ENCODE measurements at regions not wholly inside any gene's neighbourhood (a gene's known extent, or its start where the extent isn't known, plus 50 kb on each side); places are given as distances from the start of the nearest gene placed in this dataset.
"Not testable (repeated sequence)": the region's sequence is repeated elsewhere in the genome, so short reads cannot be mapped to it uniquely, and the experiment has no call there.

GRCh38 chr11:90700789-90701439 is 478.1 kb upstream of the CHORDC1 start:
- H3K4me1 ChIP-seq = no peaks in the 10 kb centered on the region
- intact Hi-C loops (cut with DNase I; ENCODE audit: low total_unique reads) (no loop called here), in situ Hi-C loops (cut with MboI; ENCODE audit: low sequenced_read_pairs in 4 of 4) (no loop called here)
- no peak overlapping the region for H3K4me3 ChIP-seq
- ATAC-seq (no peak), DNase-seq (no peak)
- no peak overlapping the region for H3K27ac ChIP-seq
- H3K9me3 ChIP-seq = no peaks in the 10 kb centered on the region
- TF ChIP-seq, protein P1, sequence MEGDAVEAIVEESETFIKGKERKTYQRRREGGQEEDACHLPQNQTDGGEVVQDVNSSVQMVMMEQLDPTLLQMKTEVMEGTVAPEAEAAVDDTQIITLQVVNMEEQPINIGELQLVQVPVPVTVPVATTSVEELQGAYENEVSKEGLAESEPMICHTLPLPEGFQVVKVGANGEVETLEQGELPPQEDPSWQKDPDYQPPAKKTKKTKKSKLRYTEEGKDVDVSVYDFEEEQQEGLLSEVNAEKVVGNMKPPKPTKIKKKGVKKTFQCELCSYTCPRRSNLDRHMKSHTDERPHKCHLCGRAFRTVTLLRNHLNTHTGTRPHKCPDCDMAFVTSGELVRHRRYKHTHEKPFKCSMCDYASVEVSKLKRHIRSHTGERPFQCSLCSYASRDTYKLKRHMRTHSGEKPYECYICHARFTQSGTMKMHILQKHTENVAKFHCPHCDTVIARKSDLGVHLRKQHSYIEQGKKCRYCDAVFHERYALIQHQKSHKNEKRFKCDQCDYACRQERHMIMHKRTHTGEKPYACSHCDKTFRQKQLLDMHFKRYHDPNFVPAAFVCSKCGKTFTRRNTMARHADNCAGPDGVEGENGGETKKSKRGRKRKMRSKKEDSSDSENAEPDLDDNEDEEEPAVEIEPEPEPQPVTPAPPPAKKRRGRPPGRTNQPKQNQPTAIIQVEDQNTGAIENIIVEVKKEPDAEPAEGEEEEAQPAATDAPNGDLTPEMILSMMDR (IDR thresholded peaks at IDR 0.05 in 4 of 5, conservative IDR thresholded peaks at IDR 0.05 in 1 of 5) = no peak
- TF ChIP-seq POLR2A (IDR thresholded peaks at IDR 0.05) = no peak
- no peaks in the 10 kb centered on the region for H3K36me3 ChIP-seq
- H3K27me3 ChIP-seq = no peaks in the 10 kb centered on the region

DNA sequence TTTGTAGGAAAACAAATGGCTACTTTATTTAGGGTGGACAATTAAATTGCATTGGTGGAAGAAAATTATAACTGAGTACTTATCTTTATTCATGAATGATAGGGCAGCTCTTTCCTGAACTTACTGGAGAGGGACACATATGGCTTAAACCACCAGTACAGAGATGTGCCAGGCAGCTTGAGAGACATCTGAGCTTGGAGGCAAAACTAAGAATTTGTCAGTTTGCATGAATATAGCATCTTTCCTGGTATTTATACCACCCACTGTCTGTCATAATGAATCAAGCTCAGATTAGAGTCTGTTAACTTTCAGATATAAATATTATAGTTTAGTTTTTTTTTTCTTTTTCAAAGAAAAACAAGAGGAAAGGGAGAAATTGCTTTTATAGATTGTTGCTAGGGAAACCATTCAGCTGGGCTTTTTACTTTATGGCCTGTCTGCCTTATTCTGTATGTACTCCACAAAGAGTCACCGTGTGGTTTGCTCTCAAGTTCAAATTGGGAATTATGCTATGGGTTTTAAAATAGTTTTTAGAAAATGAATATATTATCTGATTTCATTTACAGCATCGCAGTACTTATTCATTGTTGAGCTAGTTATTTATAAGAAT is 477.0 kb upstream of the CHORDC1 start:
- no peak overlapping the region for H3K4me3 ChIP-seq
- H3K4me1 ChIP-seq = no peaks in the 10 kb centered on the region
- intact Hi-C loops (cut with DNase I; ENCODE audit: low total_unique reads) (no loop called here), in situ Hi-C loops (cut with MboI; ENCODE audit: low sequenced_read_pairs in 4 of 4) (no loop called here)
- DNase-seq = no peak
- TF ChIP-seq POLR2A (IDR thresholded peaks at IDR 0.05) = no peak
- TF ChIP-seq, protein P1 (IDR thresholded peaks at IDR 0.05 in 4 of 5, conservative IDR thresholded peaks at IDR 0.05 in 1 of 5) = no peak
- H3K36me3 ChIP-seq = no peaks in the 10 kb centered on the region
- no peaks in the 10 kb centered on the region for H3K27me3 ChIP-seq
- ATAC-seq = no peak
- H3K27ac ChIP-seq = no peak overlapping the region
- no peaks in the 10 kb centered on the region for H3K9me3 ChIP-seq

- ATAC-seq (no peak), DNase-seq (no peak)
- TF ChIP-seq POLR2A (IDR thresholded peaks at IDR 0.05) = no peak
- TF ChIP-seq, protein P1 (IDR thresholded peaks at IDR 0.05 in 4 of 5, conservative IDR thresholded peaks at IDR 0.05 in 1 of 5) = no peak
- in situ Hi-C loops (cut with MboI; ENCODE audit: low sequenced_read_pairs in 4 of 4) = no loop called here
- intact Hi-C loops (cut with DNase I; ENCODE audit: low total_unique reads) = no loop called here
- Histone ChIP-seq H3K27me3 (no peaks in the 10 kb centered on the region), H3K27ac (no peak overlapping the region), H3K36me3 (no peaks in the 10 kb centered on the region), H3K9me3 (no peaks in the 10 kb centered on the region), H3K4me3 (no peak overlapping the region), H3K4me1 (no peaks in the 10 kb centered on the region)
These were observed 475.4 kb upstream of the CHORDC1 start for GRCh38 chr11:90698238-90698637.

DNA sequence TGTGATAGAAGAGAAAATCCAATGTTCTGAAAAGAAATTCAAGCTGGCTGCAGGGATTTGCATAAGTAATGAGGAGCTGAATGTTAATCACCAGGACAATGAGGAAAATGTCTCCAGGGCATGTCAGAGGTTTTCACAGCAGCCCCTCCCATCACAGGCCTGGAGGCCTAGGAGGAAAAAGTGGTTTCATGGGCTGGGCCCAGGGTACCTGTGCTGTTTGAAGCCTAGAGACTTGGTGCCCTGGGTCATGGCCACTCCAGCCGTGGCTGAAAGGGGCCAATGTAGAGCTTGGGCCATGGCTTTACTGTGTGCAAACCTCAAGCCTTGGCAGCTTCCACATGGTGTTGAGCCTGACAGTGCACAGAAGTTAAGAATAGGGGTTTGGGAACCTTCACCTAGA is 452.6 kb upstream of the CHORDC1 start:
- DNase-seq; intact Hi-C loops (cut with DNase I; ENCODE audit: low total_unique reads); in situ Hi-C loops (cut with MboI; ENCODE audit: low sequenced_read_pairs in 4 of 4): not testable (repeated sequence)

GRCh38 chr11:90669094-90669493 is 446.2 kb upstream of the CHORDC1 start:
- Histone ChIP-seq H3K27me3 (no peaks in the 10 kb centered on the region), H3K36me3 (no peaks in the 10 kb centered on the region), H3K9me3 (no peaks in the 10 kb centered on the region), H3K4me1 (no peaks in the 10 kb centered on the region), H3K27ac (no peak overlapping the region), H3K4me3 (no peak overlapping the region)
- intact Hi-C loops (cut with DNase I; ENCODE audit: low total_unique reads) (no loop called here), in situ Hi-C loops (cut with MboI; ENCODE audit: low sequenced_read_pairs in 4 of 4) (no loop called here)
- ATAC-seq (no peak), DNase-seq (no peak)
- TF ChIP-seq POLR2A (IDR thresholded peaks at IDR 0.05) = no peak
- TF ChIP-seq, protein P1 (IDR thresholded peaks at IDR 0.05 in 4 of 5, conservative IDR thresholded peaks at IDR 0.05 in 1 of 5) = no peak

More for the DNA sequence above, 452.6 kb upstream of the CHORDC1 start:
- not testable (repeated sequence) for H3K4me3 ChIP-seq, H3K4me1 ChIP-seq, ATAC-seq, H3K9me3 ChIP-seq, H3K27me3 ChIP-seq, H3K36me3 ChIP-seq, H3K27ac ChIP-seq
